Mesothelial cell of epicardium (in vitro differentiated cells): ENCODE measurements at regions not wholly inside any gene's neighbourhood (a gene's known extent, or its start where the extent isn't known, plus 50 kb on each side); places are given as distances from the start of the nearest gene placed in this dataset.
"Not testable (repeated sequence)": the region's sequence is repeated elsewhere in the genome, so short reads cannot be mapped to it uniquely, and the experiment has no call there.

Source experiments
- DNase-seq, 2 experiments: peaks; one replicate each; pipeline ENCODE4 v3.0.0; 2021; ENCODE audit warnings: low spot score in 2 of 2; ENCODE audit not compliant: unreplicated experiment in 2 of 2
- H3K27ac Mint-ChIP-seq: 2 replicates; pipeline ENCODE4 v1.8.0; 2021; ENCODE audit warnings: mixed read lengths
- H3K27me3 Mint-ChIP-seq: 2 replicates; pipeline ENCODE4 v1.8.0; 2021; ENCODE audit warnings: low read depth, mixed read lengths
- H3K36me3 Mint-ChIP-seq: 2 replicates; pipeline ENCODE4 v1.8.0; 2021; ENCODE audit warnings: mixed read lengths
- H3K4me1 Mint-ChIP-seq: 2 replicates; pipeline ENCODE4 v1.8.0; 2021; ENCODE audit warnings: mixed read lengths
- H3K4me3 Mint-ChIP-seq: 2 replicates; pipeline ENCODE4 v1.8.0; 2021; ENCODE audit warnings: mild to moderate bottlenecking, moderate library complexity, mixed read lengths
- H3K9me3 Mint-ChIP-seq: 2 replicates; pipeline ENCODE4 v1.8.0; 2021; ENCODE audit warnings: mixed read lengths
- CTCF ChIP-seq: fragments of 200-600 bp; sonication (generic); IDR thresholded peaks from one replicate; pipeline ENCODE4 v1.5.0; 2021; ENCODE audit warnings: antibody characterized with exemption; ENCODE audit not compliant: unreplicated experiment

- peaks cover 2% of the 10 kb centered on the region for H3K36me3 Mint-ChIP-seq
- H3K27ac Mint-ChIP-seq = no peak overlapping the region
- DNase-seq = no peak
- TF ChIP-seq CTCF = no peak
- H3K27me3 Mint-ChIP-seq = no peaks in the 10 kb centered on the region
- H3K9me3 Mint-ChIP-seq = peaks cover 27% of the 10 kb centered on the region
- no peak overlapping the region for H3K4me3 Mint-ChIP-seq
- H3K4me1 Mint-ChIP-seq = peaks cover 4% of the 10 kb centered on the region
These were observed 379.4 kb upstream of the MAN1A1 start for GRCh38 chr6:119728935-119729334.

GRCh38 chr6:119728220-119728750, 378.7 kb upstream of the MAN1A1 start:
- Mint-ChIP-seq H3K4me3 (no peak overlapping the region), H3K9me3 (peaks cover 34% of the 10 kb centered on the region), H3K36me3 (peaks cover 2% of the 10 kb centered on the region), H3K4me1 (peaks cover 4% of the 10 kb centered on the region), H3K27me3 (no peaks in the 10 kb centered on the region), H3K27ac (no peak overlapping the region)
- DNase-seq = no peak
- TF ChIP-seq CTCF = no peak

- no peak for TF ChIP-seq CTCF
- no peak overlapping the region for H3K27ac Mint-ChIP-seq
- H3K27me3 Mint-ChIP-seq = no peaks in the 10 kb centered on the region
- H3K4me3 Mint-ChIP-seq = no peak overlapping the region
- DNase-seq = no peak
- peaks cover 2% of the 10 kb centered on the region for H3K36me3 Mint-ChIP-seq
- peaks cover 4% of the 10 kb centered on the region for H3K4me1 Mint-ChIP-seq
- H3K9me3 Mint-ChIP-seq = peaks cover 40% of the 10 kb centered on the region
These were observed 378.1 kb upstream of the MAN1A1 start for GRCh38 chr6:119727504-119728219.

- not testable (repeated sequence) for H3K27ac Mint-ChIP-seq, H3K36me3 Mint-ChIP-seq, H3K27me3 Mint-ChIP-seq, H3K4me3 Mint-ChIP-seq, DNase-seq, H3K4me1 Mint-ChIP-seq
- peaks cover 45% of the 10 kb centered on the region for H3K9me3 Mint-ChIP-seq
These were observed 377.4 kb upstream of the MAN1A1 start for GRCh38 chr6:119726912-119727311.

- no peak for DNase-seq
- Mint-ChIP-seq H3K36me3 (peaks cover 2% of the 10 kb centered on the region), H3K4me1 (peaks cover 4% of the 10 kb centered on the region), H3K27ac (no peak overlapping the region), H3K27me3 (no peaks in the 10 kb centered on the region), H3K9me3 (peaks cover 45% of the 10 kb centered on the region), H3K4me3 (no peak overlapping the region)
- TF ChIP-seq CTCF = no peak
These were observed 376.5 kb upstream of the MAN1A1 start for GRCh38 chr6:119726086-119726485.

GRCh38 chr6:119720160-119720559, 370.6 kb upstream of the MAN1A1 start:
- peaks cover 27% of the 10 kb centered on the region for H3K9me3 Mint-ChIP-seq
- H3K36me3 Mint-ChIP-seq = no peaks in the 10 kb centered on the region
- no peak overlapping the region for H3K27ac Mint-ChIP-seq
- no peak for TF ChIP-seq CTCF
- no peaks in the 10 kb centered on the region for H3K27me3 Mint-ChIP-seq
- H3K4me1 Mint-ChIP-seq = peaks cover 14% of the 10 kb centered on the region
- H3K4me3 Mint-ChIP-seq = no peak overlapping the region
- DNase-seq = no peak
